Epithelial cell of esophagus (primary cell): ENCODE measurements at regions not wholly inside any gene's neighbourhood (a gene's known extent, or its start where the extent isn't known, plus 50 kb on each side); places are given as distances from the start of the nearest gene placed in this dataset.

Experiments
- DNase-seq: peaks from one replicate; pipeline ENCODE4 v3.0.0; 2010; ENCODE audit warnings: low read depth
- H3K4me3 ChIP-seq: 2 replicates; pipeline ENCODE4 v1.5.1; 2011; ENCODE audit warnings: mild to moderate bottlenecking, low read length, control low read depth
- CTCF ChIP-seq: IDR thresholded peaks from 2 replicates; pipeline ENCODE4 v1.5.1; 2011; ENCODE audit warnings: low read depth, mild to moderate bottlenecking, low read length, control low read depth, inconsistent platforms; ENCODE audit not compliant: insufficient read depth; ENCODE audit errors: missing control alignments

- H3K4me3 ChIP-seq: no peak overlapping the region
- no peak for DNase-seq
- TF ChIP-seq CTCF: no peak
Measured at GRCh38 chr2:217462121-217462520, 540.7 kb downstream of the TNS1 start.

GRCh38 chr2:217461674-217462073 lies 541.1 kb downstream of the TNS1 start:
- DNase-seq: no peak
- TF ChIP-seq CTCF: no peak
- no peak overlapping the region for H3K4me3 ChIP-seq

- DNase-seq: no peak
Measured at GRCh38 chr2:217459680-217460405, 543.0 kb downstream of the TNS1 start.

GRCh38 chr2:217459016-217459415 lies 543.8 kb downstream of the TNS1 start:
- TF ChIP-seq CTCF: no peak
- DNase-seq: no peak
- H3K4me3 ChIP-seq: no peak overlapping the region

More at GRCh38 chr2:217459680-217460405, 543.0 kb downstream of the TNS1 start:
- no peak overlapping the region for H3K4me3 ChIP-seq
- TF ChIP-seq CTCF: no peak

- DNase-seq: no peak
- no peak for TF ChIP-seq CTCF
- H3K4me3 ChIP-seq: no peak overlapping the region
Measured at GRCh38 chr2:217456016-217456415, 546.8 kb downstream of the TNS1 start.

- H3K4me3 ChIP-seq: no peak overlapping the region
- TF ChIP-seq CTCF: no peak
- no peak for DNase-seq
Measured at GRCh38 chr2:217452928-217453327, 549.9 kb downstream of the TNS1 start.

GRCh38 chr2:217451666-217452065 lies 551.1 kb downstream of the TNS1 start:
- DNase-seq: no peak
- no peak overlapping the region for H3K4me3 ChIP-seq
- TF ChIP-seq CTCF: no peak
